IMR-90 (cell line): ENCODE measurements at regions not wholly inside any gene's neighbourhood (a gene's known extent, or its start where the extent isn't known, plus 50 kb on each side); places are given as distances from the start of the nearest gene placed in this dataset.

Experiments
- ATAC-seq: fragments of 200-7000 bp; cut with Tn5 transposase; 2 replicates; pipeline ENCODE4 v1.9.1; 2020; ENCODE audit warnings: low read depth, mild to moderate bottlenecking, moderate library complexity
- BruUV-seq: library from RNA; stranded (reverse); fragments of 400-500 nt; replicated peaks from 2 replicates; lab custom pipeline; 2021; lab: Mats Ljungman, UMichigan
- CTCF ChIA-PET: fragments of 300-600 bp; formaldehyde crosslinking; extraction: SDS; loops from one replicate; lab custom pipeline; 2021; ENCODE audit warnings: antibody characterized with exemption; lab: Yijun Ruan, JAX
- POLR2A ChIA-PET: fragments of 300-600 bp; sonication (Branson Sonifier 250); formaldehyde crosslinking; loops from one replicate; lab custom pipeline; 2022; ENCODE audit warnings: antibody characterized with exemption; ENCODE audit not compliant: unreplicated experiment; lab: Charles Lee
- DNase-seq: peaks from one replicate; pipeline ENCODE4 v3.0.0; 2013
- H2AFZ ChIP-seq: replicated peaks from 2 replicates; pipeline ENCODE3; 2013; ENCODE audit warnings: low read length, mild to moderate bottlenecking; ENCODE audit not compliant: poor library complexity
- H2AK5ac ChIP-seq: 2 replicates; pipeline ENCODE4 v1.6.1; 2013; ENCODE audit warnings: low read depth, low read length, inconsistent platforms
- H2AK9ac ChIP-seq: replicated peaks from 2 replicates; pipeline ENCODE3; 2013; ENCODE audit warnings: mild to moderate bottlenecking, low read depth, low read length, moderate library complexity; ENCODE audit not compliant: poor library complexity
- H2BK120ac ChIP-seq: 2 replicates; pipeline ENCODE4 v1.6.1; 2013; ENCODE audit warnings: low read depth, low read length, inconsistent platforms
- H2BK15ac ChIP-seq: 3 replicates; pipeline ENCODE4 v1.6.1; 2013; ENCODE audit warnings: low read depth, low read length, inconsistent platforms
- H2BK20ac ChIP-seq: 2 replicates; pipeline ENCODE4 v1.6.1; 2013; ENCODE audit warnings: low read depth, mild to moderate bottlenecking, inconsistent platforms, low read length, moderate library complexity
- H2BK5ac ChIP-seq: 2 replicates; pipeline ENCODE4 v1.6.1; 2013; ENCODE audit warnings: mild to moderate bottlenecking, low read depth, low read length, inconsistent platforms; ENCODE audit not compliant: poor library complexity, severe bottlenecking
- H3K14ac ChIP-seq: replicated peaks from 2 replicates; pipeline ENCODE4 v1.6.1; 2013; ENCODE audit warnings: low read depth, low read length, inconsistent platforms
- H3K18ac ChIP-seq: 2 replicates; pipeline ENCODE4 v1.6.1; 2013; ENCODE audit warnings: low read depth, low read length, control low read depth
- H3K23ac ChIP-seq: 2 replicates; pipeline ENCODE4 v1.6.1; 2013; ENCODE audit warnings: low read depth, low read length, inconsistent platforms
- H3K27ac ChIP-seq: 2 replicates; pipeline ENCODE4 v1.5.1; 2013; ENCODE audit warnings: mild to moderate bottlenecking, control low read depth, low read length; ENCODE audit not compliant: insufficient read depth
- H3K27me3 ChIP-seq: 2 replicates; pipeline ENCODE4 v1.6.1; 2013; ENCODE audit warnings: low read length; ENCODE audit not compliant: control insufficient read depth, insufficient read depth
- H3K36me3 ChIP-seq: 2 replicates; pipeline ENCODE4 v1.6.1; 2013; ENCODE audit warnings: low read length, mixed read lengths; ENCODE audit not compliant: control insufficient read depth, insufficient read depth
- H3K4ac ChIP-seq: 2 replicates; pipeline ENCODE4 v1.6.1; 2013; ENCODE audit warnings: low read depth, low read length, inconsistent platforms
- H3K4me1 ChIP-seq: 2 replicates; pipeline ENCODE4 v1.6.1; 2013; ENCODE audit warnings: low read length, mixed read lengths; ENCODE audit not compliant: control insufficient read depth, insufficient read depth
- H3K4me2 ChIP-seq: 2 replicates; pipeline ENCODE4 v1.6.1; 2013; ENCODE audit warnings: low read depth, mild to moderate bottlenecking, control low read depth, low read length, moderate library complexity
- H3K4me3 ChIP-seq: 2 replicates; pipeline ENCODE4 v1.5.1; 2013; ENCODE audit warnings: low read depth, mild to moderate bottlenecking, control low read depth, low read length, moderate library complexity; ENCODE audit not compliant: insufficient read depth
- H3K56ac ChIP-seq: 2 replicates; pipeline ENCODE4 v1.6.1; 2013; ENCODE audit warnings: low read length, inconsistent platforms; ENCODE audit not compliant: insufficient read depth; ENCODE audit errors: extremely low read depth
- H3K79me1 ChIP-seq, 2 experiments: 2 replicates each; pipeline ENCODE4 v1.6.1; 2013; ENCODE audit warnings: low read length in 2 of 2, inconsistent platforms in 1 of 2, low read depth in 1 of 2
- H3K9ac ChIP-seq: 2 replicates; pipeline ENCODE4 v1.6.1; 2013; ENCODE audit warnings: low read depth, low read length, control low read depth
- H3K9me1 ChIP-seq: 2 replicates; pipeline ENCODE4 v1.6.1; 2013; ENCODE audit warnings: low read length, inconsistent platforms; ENCODE audit not compliant: insufficient read depth
- H3K9me3 ChIP-seq: 2 replicates; pipeline ENCODE4 v1.6.1; 2013; ENCODE audit warnings: low read length; ENCODE audit not compliant: control insufficient read depth, insufficient read depth
- H4K20me1 ChIP-seq: 2 replicates; pipeline ENCODE4 v1.6.1; 2013; ENCODE audit warnings: low read length, inconsistent platforms; ENCODE audit not compliant: insufficient read depth
- H4K5ac ChIP-seq: 2 replicates; pipeline ENCODE4 v1.6.1; 2013; ENCODE audit warnings: mild to moderate bottlenecking, low read depth, low read length, control low read depth
- H4K8ac ChIP-seq, 2 experiments: 2 replicates each; pipeline ENCODE4 v1.6.1; 2013; ENCODE audit warnings: low read depth in 2 of 2, low read length in 2 of 2, control low read depth in 1 of 2, inconsistent platforms in 1 of 2
- H4K91ac ChIP-seq: 2 replicates; pipeline ENCODE4 v1.6.1; 2013; ENCODE audit warnings: low read depth, low read length, inconsistent platforms; ENCODE audit not compliant: insufficient read depth
- CHD1 ChIP-seq: IDR thresholded peaks from 2 replicates; pipeline ENCODE4 v1.6.1; 2012; ENCODE audit warnings: low read depth, low read length, improper control_type of control experiment
- RAD21 ChIP-seq: IDR thresholded peaks from 2 replicates; pipeline ENCODE4 v1.6.1; 2012; ENCODE audit warnings: low read length, improper control_type of control experiment
- WGBS, 2 experiments: methylation state at CpG; one replicate each; pipeline versions ENCODE4 v1.1.5 to v1.1.7; 2013; ENCODE audit warnings: missing lambda C conversion rate in 2 of 2; ENCODE audit not compliant: insufficient read length in 1 of 2; ENCODE audit errors: extremely low coverage in 2 of 2; 5-methylcytosine and 5-hydroxymethylcytosine counted together
- dilution Hi-C: fragments of 300-500 bp; cut with HindIII; formaldehyde crosslinking; loops from one replicate; pipeline ENCODE4 v1.14.3; 2018; ENCODE audit warnings: low sequenced_read_pairs; ENCODE audit not compliant: unreplicated experiment
- in situ Hi-C: fragments of 300-500 bp; cut with MboI; formaldehyde crosslinking; loops from 3 replicates; pipeline ENCODE4 v1.14.3; 2019; ENCODE audit warnings: low sequenced_read_pairs, inconsistent platforms, mixed read lengths
- intact Hi-C: fragments of 100-400 bp; cut with micrococcal nuclease; formaldehyde crosslinking; loops from 2 replicates; pipeline ENCODE4 v1.10.0; 2022

GRCh38 chr5:68757626-68758212 is 336.1 kb upstream of the SLC30A5 start:
- Histone ChIP-seq H3K14ac (no peak overlapping the region), H3K23ac (no peak overlapping the region), H3K9me3 (no peaks in the 10 kb centered on the region), H2BK5ac (no peak overlapping the region), H3K36me3 (no peaks in the 10 kb centered on the region), H2BK15ac (no peak overlapping the region), H2AK5ac (no peak overlapping the region), H3K9me1 (no peaks in the 10 kb centered on the region), H3K27ac (no peak overlapping the region), H3K79me1 (no peaks in the 10 kb centered on the region), H4K20me1 (no peaks in the 10 kb centered on the region), H3K9ac (no peak overlapping the region), H2AFZ (no peak overlapping the region), H2AK9ac (no peak overlapping the region), H4K8ac (no peak overlapping the region), H3K4ac (no peak overlapping the region), H2BK20ac (no peak overlapping the region), H3K4me2 (no peak overlapping the region), H3K18ac (no peak overlapping the region), H4K5ac (no peak overlapping the region), H3K27me3 (no peaks in the 10 kb centered on the region), H2BK120ac (no peak overlapping the region), H3K4me3 (no peak overlapping the region), H3K56ac (no peak overlapping the region), H3K4me1 (no peaks in the 10 kb centered on the region), H4K91ac (no peak overlapping the region)
- WGBS, 2 experiments: no CpG with 5 or more reads among the region's 1 CpG
- POLR2A ChIA-PET: no interaction called here
- TF ChIP-seq RAD21: no peak
- no peak for TF ChIP-seq CHD1
- no peak for ATAC-seq
- no TSS peak for BruUV-seq
- in situ Hi-C loops (no loop called here), intact Hi-C loops (no loop called here), dilution Hi-C loops (no loop called here)
- CTCF ChIA-PET: no interaction called here
- no peak for DNase-seq
